ENCODE measurements at regions not wholly inside any gene's neighbourhood (a gene's known extent, or its start where the extent isn't known, plus 50 kb on each side); places are given as distances from the start of the nearest gene placed in this dataset.
A peak's percentile ranks its signal among the peaks of the same experiment; 100 is the strongest.

GRCh38 chr12:76636121-76636692 lies 76.6 kb upstream of the OSBPL8 start:
- peak overlapping the region in 1 of 2 experiments; percentile 37; a peak in 1 of 4 replicates for H3K4me2 ChIP-seq (ENCODE audit: insufficient read depth in 1 of 2, low read depth in 2 of 2, low read length in 2 of 2)
- no peaks in the 10 kb centered on the region for H3K36me3 ChIP-seq (ENCODE audit: control insufficient read depth in 2 of 4, insufficient read depth in 4 of 4, low read length in 3 of 4)
- H3K4me1 ChIP-seq (replicated peaks in 1 of 4; ENCODE audit: control insufficient read depth in 3 of 4, insufficient read depth in 4 of 4, low read length in 3 of 4), result peaks cover 2 to 10% (median 8%) of the 10 kb centered on the region in 4 experiments; a peak in 6 of 7 replicates
- H4K5ac ChIP-seq (ENCODE audit: insufficient read length, low read depth, low read length), result no peak overlapping the region
- CTCF ChIA-PET (ENCODE audit: partially characterized antibody), result interaction anchor here (0.9 to 3.1 kb wide), 7 partner anchors 10 to 156 kb away, joined by 3 to 10 read pairs (median 5); no protein-coding TSS in a partner anchor
- H3K9me3 ChIP-seq (ENCODE audit: insufficient read depth in 2 of 2, low read depth in 1 of 2, low read length in 1 of 2), result no peaks in the 10 kb centered on the region
- H3K27me3 ChIP-seq (replicated peaks in 1 of 4; ENCODE audit: control insufficient read depth in 3 of 4, extremely low read depth in 1 of 4, insufficient read depth in 3 of 4, low read length in 3 of 4), result no peaks in the 10 kb centered on the region
- H3K23ac ChIP-seq (ENCODE audit: insufficient read length), result no peak overlapping the region
- no peak overlapping the region for H3K18ac ChIP-seq (ENCODE audit: extremely low read depth, low read length)
- no peak overlapping the region for H2AK5ac ChIP-seq (ENCODE audit: low read depth, low read length)
- no peak overlapping the region for H3K56ac ChIP-seq (replicated peaks; ENCODE audit: insufficient read length, low read depth, low read length)
- no peak overlapping the region for H3K4ac ChIP-seq (replicated peaks; ENCODE audit: insufficient read length, low read depth, low read length)
- peak overlapping the region; percentile 71; the same call in 1 of the 2 replicates for H2AFZ ChIP-seq (ENCODE audit: low read length)
- FAIRE-seq, result no peak
- no peak overlapping the region for H2BK20ac ChIP-seq (ENCODE audit: low read length)
- no peak overlapping the region for H3K14ac ChIP-seq (ENCODE audit: insufficient read length)
- H3K27ac ChIP-seq (ENCODE audit: low read depth, low read length), result no peak overlapping the region
- no peaks in the 10 kb centered on the region for H3K79me1 ChIP-seq (ENCODE audit: low read depth, low read length)
- no peaks in the 10 kb centered on the region for H3K79me2 ChIP-seq (ENCODE audit: control insufficient read depth in 1 of 2, insufficient read depth in 2 of 2, low read length in 2 of 2)
- H4K20me1 ChIP-seq (replicated peaks in 1 of 2; ENCODE audit: control insufficient read depth in 1 of 2, insufficient read depth in 2 of 2, low read length in 2 of 2), result no peaks in the 10 kb centered on the region
- H3K23me2 ChIP-seq (ENCODE audit: low read depth, low read length), result no peaks in the 10 kb centered on the region; the same call in 1 of the 2 replicates
- H3K4me3 ChIP-seq (ENCODE audit: extremely low read depth in 1 of 4, insufficient read depth in 2 of 4, low read depth in 3 of 4, low read length in 4 of 4), result no peak overlapping the region
- no peak overlapping the region for H2BK15ac ChIP-seq (ENCODE audit: low read length)
- H2BK5ac ChIP-seq (ENCODE audit: low read depth, low read length), result peak overlapping the region; percentile 76; the same call in 1 of the 2 replicates
- H4K91ac ChIP-seq (replicated peaks; ENCODE audit: insufficient read length, low read length), result no peak overlapping the region
- H3K9ac ChIP-seq (replicated peaks in 1 of 4; ENCODE audit: extremely low read depth in 1 of 4, low read depth in 3 of 4, low read length in 3 of 4), result no peak overlapping the region; a peak in 1 of 7 replicates
- H4K8ac ChIP-seq (ENCODE audit: extremely low read depth, insufficient read depth, low read length), result no peak overlapping the region
- 73% methylated on average over 5 of the region's 5 CpGs; no CpG with 5 or more reads in 1 of the 2 experiments for WGBS, 2 experiments (ENCODE audit: extremely low coverage in 1 of 2, insufficient coverage in 1 of 2, insufficient read length in 1 of 2, insufficient replicate concordance in 2 of 2, low coverage in 1 of 2, low lambda C conversion rate in 2 of 2, missing lambda C conversion rate in 1 of 2)
- no peak for DNase-seq (ENCODE audit: low read depth in 1 of 2, low spot score in 2 of 2)
- H2BK12ac ChIP-seq (ENCODE audit: low read depth, low read length), result peak overlapping the region; percentile 77
- no peak overlapping the region for H2BK120ac ChIP-seq (replicated peaks; ENCODE audit: low read depth, low read length)
- POLR2A ChIA-PET (ENCODE audit: partially characterized antibody), result no interaction called here
- TF ChIP-seq ATF2 (IDR thresholded peaks at IDR 0.05; ENCODE audit: low read length), result 0 out of 2 replicates have a peak, but pooled peaks have one; percentile 32
- TF ChIP-seq USF2 (IDR thresholded peaks at IDR 0.05; ENCODE audit: low read length), result no peak
- peak; percentile 70; the same call in 1 of the 2 replicates for TF ChIP-seq JUN (IDR thresholded peaks at IDR 0.05; ENCODE audit: low read depth, low read length)
- TF ChIP-seq KDM4A (IDR thresholded peaks at IDR 0.05; ENCODE audit: low read depth, low read length, severe bottlenecking), result no peak
- TF ChIP-seq CTCF (IDR thresholded peaks at IDR 0.05; ENCODE audit: control extremely low read depth in 1 of 3, insufficient read depth in 1 of 3, low read depth in 1 of 3, low read length in 3 of 3), result no peak
- peak; percentile 89 for TF ChIP-seq JUND (IDR thresholded peaks at IDR 0.05; ENCODE audit: low read length)
- 0 out of 2 replicates have a peak, but pooled peaks have one; percentile 10 for TF ChIP-seq CREB1 (IDR thresholded peaks at IDR 0.05)

All from H1 (cell line).